ENCODE measurements at regions not wholly inside any gene's neighbourhood (a gene's known extent, or its start where the extent isn't known, plus 50 kb on each side); places are given as distances from the start of the nearest gene placed in this dataset.

DNA sequence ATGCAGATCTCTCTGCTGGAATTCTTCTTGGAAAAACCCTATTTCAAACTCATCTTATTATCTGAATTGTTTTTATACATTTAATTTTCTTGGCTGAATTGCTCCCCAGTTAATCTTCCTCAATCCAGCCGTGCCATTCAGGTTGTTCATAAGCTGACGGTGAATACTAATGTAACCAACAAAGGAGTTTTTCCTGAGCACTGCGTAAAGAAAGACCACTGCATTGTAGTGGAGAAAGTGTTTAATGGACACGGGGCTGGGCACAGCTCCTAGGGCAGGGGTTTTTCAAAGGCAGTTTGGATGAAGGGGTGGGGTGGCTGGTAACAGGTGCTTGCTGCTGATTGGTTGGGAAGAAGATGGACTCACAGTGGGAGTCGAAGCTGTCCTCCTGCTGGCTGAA is 820.3 kb downstream of the ADGRL2 start:
- TF ChIP-seq, protein P1, sequence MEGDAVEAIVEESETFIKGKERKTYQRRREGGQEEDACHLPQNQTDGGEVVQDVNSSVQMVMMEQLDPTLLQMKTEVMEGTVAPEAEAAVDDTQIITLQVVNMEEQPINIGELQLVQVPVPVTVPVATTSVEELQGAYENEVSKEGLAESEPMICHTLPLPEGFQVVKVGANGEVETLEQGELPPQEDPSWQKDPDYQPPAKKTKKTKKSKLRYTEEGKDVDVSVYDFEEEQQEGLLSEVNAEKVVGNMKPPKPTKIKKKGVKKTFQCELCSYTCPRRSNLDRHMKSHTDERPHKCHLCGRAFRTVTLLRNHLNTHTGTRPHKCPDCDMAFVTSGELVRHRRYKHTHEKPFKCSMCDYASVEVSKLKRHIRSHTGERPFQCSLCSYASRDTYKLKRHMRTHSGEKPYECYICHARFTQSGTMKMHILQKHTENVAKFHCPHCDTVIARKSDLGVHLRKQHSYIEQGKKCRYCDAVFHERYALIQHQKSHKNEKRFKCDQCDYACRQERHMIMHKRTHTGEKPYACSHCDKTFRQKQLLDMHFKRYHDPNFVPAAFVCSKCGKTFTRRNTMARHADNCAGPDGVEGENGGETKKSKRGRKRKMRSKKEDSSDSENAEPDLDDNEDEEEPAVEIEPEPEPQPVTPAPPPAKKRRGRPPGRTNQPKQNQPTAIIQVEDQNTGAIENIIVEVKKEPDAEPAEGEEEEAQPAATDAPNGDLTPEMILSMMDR (IDR thresholded peaks at IDR 0.05) = no peak
- TF ChIP-seq EP300 (IDR thresholded peaks at IDR 0.05) = no peak
- TF ChIP-seq POLR2A (IDR thresholded peaks at IDR 0.05) = no peak
- Histone ChIP-seq H3K4me3 (no peak overlapping the region), H3K36me3 (no peaks in the 10 kb centered on the region), H3K27ac (no peak overlapping the region), H3K4me1 (ENCODE audit: insufficient read depth) (no peaks in the 10 kb centered on the region), H3K9me3 (no peaks in the 10 kb centered on the region), H3K27me3 (no peaks in the 10 kb centered on the region)
- 89 to 95% (median 93%) methylated on average over 5 of the region's 5 CpGs for WGBS, 3 donors
- intact Hi-C loops (cut with DNase I) = no loop called here
- DNase-seq = no peak

DNA sequence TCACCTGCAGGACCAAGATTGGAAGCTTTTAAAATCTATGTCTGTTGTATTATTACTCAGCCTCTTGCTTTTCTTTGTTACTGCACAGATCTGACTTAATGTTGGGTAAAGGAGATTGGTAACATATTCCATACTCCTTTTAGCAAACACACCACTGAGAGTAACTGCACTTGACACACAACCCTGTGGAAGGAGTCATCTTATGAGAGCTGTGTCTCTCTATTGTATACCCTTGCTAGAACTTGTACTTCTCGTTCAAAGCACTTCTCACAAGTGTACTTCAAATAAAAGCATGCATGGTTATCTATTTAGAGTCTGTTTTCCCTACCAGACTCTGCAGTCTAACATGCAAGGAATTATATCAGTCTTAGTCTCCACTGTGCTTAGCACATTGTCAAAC is 813.4 kb downstream of the ADGRL2 start:
- no peaks in the 10 kb centered on the region for H3K36me3 ChIP-seq
- no peak overlapping the region for H3K27ac ChIP-seq
- no peaks in the 10 kb centered on the region for H3K27me3 ChIP-seq
- TF ChIP-seq EP300 (IDR thresholded peaks at IDR 0.05) = no peak
- no peak for TF ChIP-seq POLR2A (IDR thresholded peaks at IDR 0.05)
- TF ChIP-seq, protein P1 (IDR thresholded peaks at IDR 0.05) = no peak
- no peak overlapping the region for H3K4me3 ChIP-seq
- 74 to 81% (median 74%) methylated on average over 1 of the region's 1 CpG for WGBS, 3 donors
- H3K4me1 ChIP-seq (ENCODE audit: insufficient read depth) = no peaks in the 10 kb centered on the region
- no peaks in the 10 kb centered on the region for H3K9me3 ChIP-seq
- intact Hi-C loops (cut with DNase I) = no loop called here
- DNase-seq = no peak

DNA sequence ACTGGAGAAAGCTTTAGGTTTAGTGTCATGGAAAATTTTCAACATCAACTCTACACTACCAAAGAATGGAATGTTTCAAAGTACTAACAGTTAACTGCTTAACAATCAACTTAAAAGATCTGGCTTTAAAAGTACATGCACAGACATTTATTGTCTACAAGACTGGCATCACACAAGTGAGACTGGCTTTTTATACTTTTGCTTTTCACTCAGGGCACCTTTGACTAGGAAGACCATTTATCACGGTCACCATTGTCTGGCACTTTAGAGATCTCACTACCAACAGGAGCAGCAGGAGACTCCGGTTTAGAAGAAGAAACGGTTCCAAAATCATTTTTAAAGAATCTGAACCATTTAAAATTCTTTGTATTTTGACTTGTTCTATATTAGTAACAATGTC is 812.3 kb downstream of the ADGRL2 start:
- intact Hi-C loops (cut with DNase I) = loop anchor here in 1 of 4 donors (2.0 kb wide), 1 partner anchor 18 kb away; no protein-coding TSS in a partner anchor
- 68 to 91% (median 90%) methylated on average over 3 of the region's 3 CpGs for WGBS, 3 donors
- H3K27ac ChIP-seq = no peak overlapping the region
- H3K9me3 ChIP-seq = no peaks in the 10 kb centered on the region
- H3K4me1 ChIP-seq (ENCODE audit: insufficient read depth) = no peaks in the 10 kb centered on the region
- H3K27me3 ChIP-seq = no peaks in the 10 kb centered on the region
- no peaks in the 10 kb centered on the region for H3K36me3 ChIP-seq
- TF ChIP-seq POLR2A (IDR thresholded peaks at IDR 0.05) (no peak), EP300 (IDR thresholded peaks at IDR 0.05) (no peak)
- TF ChIP-seq, protein P1 (IDR thresholded peaks at IDR 0.05) = no peak
- no peak overlapping the region for H3K4me3 ChIP-seq
- no peak for DNase-seq

DNA sequence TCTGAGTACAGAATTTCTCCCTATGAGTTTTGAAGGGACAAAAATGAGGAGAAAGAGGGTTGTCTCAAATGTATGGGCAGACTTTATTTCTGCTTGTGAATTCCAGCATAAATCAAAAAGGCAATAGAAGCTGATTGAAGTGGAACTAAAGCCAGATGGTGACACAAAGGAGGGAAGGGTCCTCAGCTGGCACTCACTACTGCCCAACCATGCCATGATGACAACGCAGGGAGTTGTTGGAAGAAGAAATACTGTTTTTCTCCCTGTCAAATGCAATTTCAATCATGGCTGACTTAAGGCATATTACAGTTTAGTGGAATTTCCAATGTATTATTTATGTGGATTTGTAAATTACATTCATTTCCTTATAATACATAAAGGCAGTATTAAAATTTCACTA is 805.8 kb downstream of the ADGRL2 start:
- Histone ChIP-seq H3K27ac (no peak overlapping the region), H3K36me3 (no peaks in the 10 kb centered on the region), H3K4me1 (ENCODE audit: insufficient read depth) (no peaks in the 10 kb centered on the region), H3K27me3 (no peaks in the 10 kb centered on the region), H3K9me3 (no peaks in the 10 kb centered on the region), H3K4me3 (no peak overlapping the region)
- TF ChIP-seq EP300 (IDR thresholded peaks at IDR 0.05) (no peak), POLR2A (IDR thresholded peaks at IDR 0.05) (no peak)
- TF ChIP-seq, protein P1 (IDR thresholded peaks at IDR 0.05) = no peak
- intact Hi-C loops (cut with DNase I) = no loop called here
- DNase-seq = no peak
- 86 to 98% (median 91%) methylated on average over 1 of the region's 1 CpG for WGBS, 3 donors

DNA sequence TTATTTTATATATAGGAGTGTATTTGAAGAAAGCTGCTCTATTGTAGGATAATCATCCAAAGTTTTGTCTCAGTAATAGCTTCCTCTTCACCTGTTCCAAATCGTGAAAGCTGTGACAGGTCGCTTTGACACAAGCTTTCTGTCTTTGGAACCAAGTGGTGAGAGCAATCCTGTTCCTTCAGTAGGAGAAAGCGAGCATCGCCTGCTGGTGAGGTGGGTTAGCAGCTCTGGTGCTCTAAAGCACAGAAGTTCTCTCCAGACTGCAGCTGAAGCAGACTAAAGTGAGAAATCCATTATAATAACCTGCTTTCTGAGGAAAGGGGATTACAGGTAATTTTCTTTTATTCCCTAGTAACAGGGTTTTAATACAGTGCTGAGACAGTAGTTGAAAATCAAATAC is 803.8 kb downstream of the ADGRL2 start:
- Histone ChIP-seq H3K4me1 (ENCODE audit: insufficient read depth) (no peaks in the 10 kb centered on the region), H3K27me3 (no peaks in the 10 kb centered on the region), H3K36me3 (no peaks in the 10 kb centered on the region), H3K9me3 (no peaks in the 10 kb centered on the region), H3K27ac (no peak overlapping the region), H3K4me3 (no peak overlapping the region)
- TF ChIP-seq EP300 (IDR thresholded peaks at IDR 0.05) (no peak), POLR2A (IDR thresholded peaks at IDR 0.05) (no peak)
- TF ChIP-seq, protein P1 (IDR thresholded peaks at IDR 0.05) = no peak
- no peak for DNase-seq
- intact Hi-C loops (cut with DNase I) = no loop called here
- 79 to 82% (median 80%) methylated on average over 4 of the region's 4 CpGs for WGBS, 3 donors
